HG03558 (cell line): ENCODE measurements at regions not wholly inside any gene's neighbourhood (a gene's known extent, or its start where the extent isn't known, plus 50 kb on each side); places are given as distances from the start of the nearest gene placed in this dataset.

Experiments
- ATAC-seq: cut with Tn5 transposase; IDR thresholded peaks from one replicate; pipeline ENCODE4 v1.9.1; 2021; ENCODE audit warnings: moderate number of reproducible peaks; ENCODE audit not compliant: unreplicated experiment; ENCODE audit errors: extremely low read depth

DNA sequence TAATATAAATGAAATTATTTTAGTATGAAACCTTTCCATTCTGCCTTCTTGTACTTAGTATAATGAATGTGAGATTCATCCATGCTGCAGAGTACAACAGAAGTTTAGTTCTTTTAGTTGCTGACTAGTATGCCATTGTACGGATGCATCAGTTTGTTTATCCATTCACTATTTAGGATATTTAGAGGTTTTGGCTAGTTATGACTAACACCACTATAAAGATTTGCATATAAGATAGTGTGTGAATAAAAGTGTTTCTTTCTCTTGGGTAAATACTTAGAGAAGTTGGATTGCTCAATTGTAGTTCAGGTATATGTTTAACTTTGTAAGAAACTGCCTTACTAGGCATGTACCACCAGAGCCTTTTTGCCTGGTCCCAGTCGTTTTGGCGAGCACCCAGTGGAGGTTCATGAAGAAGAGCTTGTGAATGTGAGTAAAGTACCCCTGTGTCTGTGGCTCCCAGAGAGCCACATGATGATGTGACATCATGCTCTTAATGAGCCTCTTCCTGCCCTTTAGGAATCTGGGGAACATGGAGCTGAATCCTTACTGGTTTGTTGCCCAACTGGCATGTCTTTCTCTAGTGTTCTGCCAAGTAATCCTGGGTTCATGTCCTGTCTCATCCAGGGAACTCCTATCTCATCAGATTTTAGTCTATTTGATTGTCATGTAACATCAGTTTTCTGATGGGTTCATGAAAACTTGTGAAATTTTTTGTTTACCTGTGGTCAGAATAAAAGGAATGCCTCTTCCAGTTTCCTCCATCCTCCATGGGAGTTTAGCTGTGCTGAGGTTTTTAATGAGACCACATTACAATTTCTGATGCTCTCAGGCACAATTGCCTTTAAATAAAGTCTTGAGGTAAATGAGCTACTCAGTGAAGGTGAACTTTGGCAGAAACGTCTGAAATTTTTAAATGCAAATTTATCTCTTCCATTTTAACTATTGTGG lies 234.8 kb downstream of the CASP12 start:
- ATAC-seq: no peak

DNA sequence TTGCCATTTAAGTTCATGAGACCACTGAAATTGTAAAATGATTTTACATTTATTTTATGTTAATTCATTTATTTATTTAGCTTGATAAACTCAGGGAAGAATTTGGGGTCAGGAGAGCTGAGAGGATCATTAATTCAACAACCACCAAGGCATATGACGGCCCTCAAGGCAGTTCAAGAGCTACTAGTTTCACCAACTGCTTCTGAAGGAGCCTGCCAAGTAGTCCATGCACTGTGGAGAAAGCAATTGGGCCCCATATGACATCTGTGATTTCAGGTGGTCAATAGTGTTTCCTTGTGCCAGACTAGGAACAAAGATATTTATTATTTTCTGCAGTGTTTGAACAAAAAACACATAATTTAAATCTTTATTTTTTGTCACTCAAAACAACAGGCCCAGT lies 236.4 kb downstream of the CASP12 start:
- no peak for ATAC-seq

DNA sequence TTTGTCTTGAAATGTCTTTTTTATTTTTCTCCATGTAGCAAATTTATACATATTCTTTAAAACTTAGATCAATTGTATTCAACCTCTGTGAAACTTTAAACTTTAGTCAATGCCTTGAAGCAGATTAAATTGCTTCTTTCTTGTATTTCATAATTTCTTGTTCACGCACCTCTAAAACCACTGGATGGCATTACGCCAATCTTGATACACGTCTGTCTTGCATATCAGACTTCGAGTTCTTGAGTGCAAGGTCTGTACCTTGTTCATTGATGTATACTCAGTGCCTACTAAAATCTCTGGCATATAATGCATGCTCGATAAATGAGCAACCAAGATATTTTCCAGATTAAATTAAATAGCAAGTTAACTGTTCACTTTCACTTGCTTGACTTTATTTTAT lies 236.8 kb downstream of the CASP12 start:
- no peak for ATAC-seq

DNA sequence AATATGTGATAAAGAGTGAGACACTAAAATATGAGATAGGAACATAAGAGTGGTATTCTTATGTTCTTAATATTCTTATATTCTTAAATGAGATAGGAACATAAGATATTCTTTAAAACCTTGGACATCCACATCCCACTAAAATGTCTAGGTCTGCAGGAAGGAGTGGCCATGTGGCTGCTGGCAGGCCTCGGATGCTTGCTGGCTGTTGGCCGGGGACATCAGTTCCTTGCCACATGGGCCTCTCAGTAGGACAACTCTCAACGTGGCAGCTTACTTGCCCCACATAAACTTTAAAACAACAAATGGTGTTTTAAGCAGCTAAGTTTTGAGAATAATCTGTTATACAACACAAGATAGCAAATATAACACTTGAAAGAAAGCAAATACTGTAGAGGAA lies 240.1 kb downstream of the CASP12 start:
- no peak for ATAC-seq

DNA sequence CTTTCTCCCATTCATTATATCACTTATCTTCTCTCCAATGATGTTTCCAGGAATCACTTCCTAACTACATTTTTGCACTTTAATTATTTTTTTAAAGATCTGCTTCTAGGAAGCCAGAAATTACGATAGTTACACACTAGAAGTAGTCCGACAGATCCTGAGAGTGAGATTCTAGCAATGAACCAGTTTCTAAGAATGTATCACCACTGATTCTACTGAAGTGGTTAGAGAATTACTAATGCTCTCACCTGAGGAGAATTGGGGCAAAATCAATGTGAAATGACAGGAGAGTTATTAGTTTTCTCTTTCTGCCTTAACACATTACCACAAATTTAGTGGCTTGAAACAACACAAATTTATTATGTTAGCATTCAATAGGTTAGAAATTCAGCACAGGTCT lies 241.2 kb downstream of the CASP12 start:
- ATAC-seq: no peak

DNA sequence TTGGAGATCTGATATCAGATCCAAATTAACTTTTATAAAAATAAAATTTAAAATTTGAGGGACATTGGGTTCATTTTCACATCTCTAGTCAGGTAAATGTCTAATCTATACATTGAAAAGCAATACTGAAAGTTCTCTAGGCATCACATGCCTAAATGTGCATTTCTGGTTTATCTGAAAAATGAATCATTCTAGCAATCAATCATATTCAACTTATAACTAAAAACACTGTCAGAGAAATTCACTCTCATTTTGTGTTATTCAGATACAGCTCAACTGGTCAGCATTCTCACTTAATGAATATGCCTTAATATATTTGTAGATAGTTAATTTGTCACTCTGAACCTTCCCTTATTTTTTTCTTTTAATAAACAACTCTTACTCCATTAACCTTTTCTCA lies 243.2 kb downstream of the CASP12 start:
- no peak for ATAC-seq

DNA sequence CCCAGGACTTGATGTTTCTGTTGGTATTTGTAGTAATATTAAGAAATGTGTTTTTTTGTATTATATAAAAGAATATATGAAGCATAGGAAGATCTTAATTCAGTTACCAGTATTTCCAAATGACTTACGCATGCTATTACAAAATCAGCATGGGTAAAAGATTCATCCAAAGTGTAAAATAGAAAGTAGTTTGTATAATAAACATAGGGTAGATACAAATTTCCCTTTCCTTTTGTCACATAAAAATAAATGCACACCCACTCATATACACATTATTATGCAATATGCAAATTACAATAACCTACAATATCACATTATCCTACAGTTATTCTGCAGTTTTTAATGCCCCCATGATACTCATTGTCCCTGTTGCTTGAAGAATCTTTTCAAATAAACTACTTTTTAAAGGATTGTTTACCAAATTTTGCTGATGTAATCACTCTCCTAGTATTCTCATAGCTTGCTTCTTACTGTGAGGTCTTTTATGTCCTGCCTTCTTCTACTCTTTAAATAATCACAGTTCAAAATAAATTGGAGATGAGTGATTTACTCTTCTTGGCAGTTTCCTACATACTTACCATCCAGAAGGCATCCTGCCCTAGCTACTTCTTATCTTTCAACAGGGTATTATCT lies 244.0 kb downstream of the CASP12 start:
- ATAC-seq: no peak

DNA sequence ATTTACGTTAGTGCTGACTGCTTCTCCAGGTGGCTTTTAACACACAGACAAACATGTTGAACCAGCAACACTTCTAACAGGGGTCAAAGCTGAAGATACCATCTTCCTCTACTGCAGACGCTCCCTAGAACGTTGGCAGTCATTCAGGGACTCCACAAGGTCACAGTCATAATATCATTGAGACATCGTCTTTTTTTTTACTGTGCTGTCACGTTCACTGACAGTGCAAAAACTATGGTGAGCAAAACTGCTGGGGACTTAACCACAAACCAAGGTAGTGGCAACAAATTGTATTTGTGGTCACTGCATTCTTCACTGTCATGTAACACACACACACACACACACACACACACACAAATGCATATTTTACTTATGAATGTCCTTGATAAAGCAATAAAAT lies 244.9 kb downstream of the CASP12 start:
- ATAC-seq: no peak

DNA sequence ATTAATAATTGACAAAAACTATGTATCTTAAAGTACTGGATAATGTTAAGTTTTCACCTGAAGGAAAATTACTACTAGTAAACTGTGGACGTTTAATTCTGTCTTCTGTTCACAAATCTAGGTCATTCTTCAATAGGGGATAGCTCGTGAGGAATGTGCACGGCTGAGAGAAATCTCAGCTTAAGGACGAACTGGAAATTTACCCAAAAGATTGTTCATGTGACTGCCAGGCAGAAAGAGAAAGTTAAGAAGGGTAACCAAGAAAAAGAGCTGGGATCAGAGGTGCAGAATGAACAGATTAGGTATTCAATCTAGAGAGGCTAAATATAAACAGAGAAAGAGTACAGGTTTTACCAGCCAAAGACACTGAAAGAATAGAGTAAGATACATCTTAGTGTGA lies 245.3 kb downstream of the CASP12 start:
- no peak for ATAC-seq

DNA sequence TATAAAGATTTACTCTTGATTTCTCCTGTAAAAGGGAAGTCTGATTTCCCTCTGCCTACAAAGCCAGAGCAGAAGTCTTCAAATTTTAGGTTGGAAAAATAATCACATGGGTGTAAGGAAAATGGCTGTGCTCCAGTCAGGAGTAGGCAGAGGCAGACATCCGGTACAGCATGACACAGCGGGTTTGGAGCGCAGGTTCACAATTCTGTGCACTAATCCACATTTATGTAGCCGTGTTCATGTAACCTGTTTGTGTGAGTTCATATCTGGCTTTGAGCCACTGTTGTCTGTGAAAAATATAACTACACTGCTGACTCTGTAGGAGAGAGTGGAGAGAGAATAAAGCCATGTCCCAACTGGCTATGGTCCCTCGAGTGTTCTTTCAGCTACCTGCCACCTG lies 248.0 kb downstream of the CASP12 start:
- ATAC-seq: no peak

DNA sequence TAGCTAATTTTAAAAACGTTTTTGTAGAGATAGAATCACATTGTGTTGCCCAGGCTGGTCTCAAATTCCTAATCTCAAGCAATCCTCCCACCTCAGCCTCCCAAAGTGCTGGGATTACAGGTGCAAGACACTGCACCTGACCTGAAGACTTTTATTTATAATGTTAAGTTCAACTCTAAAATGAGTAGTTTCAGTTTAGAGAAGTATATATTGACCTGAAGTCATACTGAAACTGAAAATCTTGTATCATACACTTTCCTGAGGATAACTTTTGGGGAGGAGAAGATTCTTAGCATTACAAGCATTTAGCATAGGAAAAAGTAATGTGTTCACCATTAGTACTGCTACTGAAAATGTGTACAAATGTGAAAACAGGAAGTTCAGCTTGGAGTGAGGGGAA lies 249.3 kb downstream of the CASP12 start:
- no peak for ATAC-seq

DNA sequence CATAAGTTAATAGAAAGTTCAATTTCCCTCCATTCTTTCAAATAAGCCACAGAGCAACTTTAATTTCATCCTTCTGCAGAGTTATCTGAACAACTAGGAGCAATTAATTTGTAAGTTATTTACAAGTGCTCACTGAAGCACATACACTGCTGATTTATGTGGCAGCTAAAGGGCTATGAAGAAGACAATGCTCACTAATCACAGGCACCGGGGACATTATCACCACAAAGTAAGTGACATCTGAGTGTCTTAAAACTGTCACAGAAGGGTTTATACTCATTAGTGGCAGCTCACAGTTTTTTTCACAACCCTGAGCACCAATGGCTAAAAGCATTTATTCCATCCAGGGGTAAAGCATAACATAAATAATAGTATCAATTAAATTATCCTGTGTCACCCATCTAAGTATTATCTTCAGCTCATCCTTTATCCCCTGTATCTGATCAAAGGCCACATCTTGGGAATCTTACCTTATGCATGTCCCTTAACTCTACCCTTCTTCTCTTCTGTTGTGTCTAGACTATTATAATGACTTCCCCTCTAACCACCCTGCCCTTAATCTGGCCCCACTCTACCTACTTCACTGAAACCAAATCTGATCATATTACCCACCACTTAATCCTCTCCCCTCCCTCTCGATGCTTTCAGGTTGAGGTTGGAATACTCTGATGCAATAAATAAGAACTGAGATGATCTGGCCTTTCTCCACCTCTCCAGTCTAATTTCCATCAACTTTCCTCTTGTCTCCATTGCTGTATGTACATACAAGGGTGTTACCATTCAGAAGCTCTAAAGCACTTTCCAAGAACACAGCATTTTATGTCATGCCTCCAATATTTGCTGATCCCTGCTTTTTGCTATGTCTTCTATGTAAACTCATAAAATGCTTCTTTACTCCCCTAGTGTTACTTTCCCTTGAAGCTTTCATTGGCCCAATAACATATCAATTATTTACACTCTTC lies 252.7 kb downstream of the CASP12 start:
- ATAC-seq: no peak

DNA sequence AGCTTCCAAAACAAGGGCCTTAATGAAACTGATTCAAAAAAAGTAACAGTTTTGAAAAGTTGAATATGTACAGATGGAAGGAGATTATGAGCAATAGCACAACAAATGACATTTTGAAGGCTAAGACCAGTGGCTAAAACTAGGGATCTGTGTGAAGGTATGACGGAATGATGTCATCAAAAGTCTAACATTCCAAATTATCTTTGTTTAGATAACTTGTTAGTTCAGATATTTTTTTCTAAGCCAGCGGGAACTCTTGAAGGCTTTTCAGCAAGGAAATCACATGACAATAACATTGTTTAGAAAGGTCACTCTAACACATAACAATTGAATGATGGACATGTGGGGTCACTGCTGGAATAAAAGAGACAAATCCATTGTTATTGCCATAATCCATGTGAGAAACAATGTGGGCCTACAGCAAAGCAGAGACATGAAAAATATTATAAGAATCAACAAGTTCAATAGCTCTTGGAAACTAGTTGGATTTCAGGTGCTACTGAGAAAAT lies 260.5 kb downstream of the CASP12 start:
- ATAC-seq: no peak

DNA sequence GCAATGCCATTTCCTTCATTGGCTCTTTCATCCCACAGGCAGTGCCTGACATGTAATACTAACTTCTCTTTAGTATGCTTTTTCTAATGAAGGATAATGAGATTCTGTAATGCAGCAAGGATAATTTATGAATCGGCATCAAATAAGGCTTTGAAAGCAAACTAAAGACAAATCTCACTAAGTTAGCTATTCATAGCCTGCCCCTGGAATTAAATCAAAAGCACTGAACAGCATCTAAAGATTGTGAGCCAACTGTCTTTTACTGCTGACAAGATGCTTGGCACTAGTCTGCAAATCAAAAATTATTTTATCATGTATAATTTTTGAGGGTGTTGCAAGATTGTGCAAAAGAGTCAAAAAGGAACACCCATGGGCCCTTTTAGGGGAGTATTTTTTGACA lies 265.0 kb downstream of the CASP12 start:
- ATAC-seq: no peak

DNA sequence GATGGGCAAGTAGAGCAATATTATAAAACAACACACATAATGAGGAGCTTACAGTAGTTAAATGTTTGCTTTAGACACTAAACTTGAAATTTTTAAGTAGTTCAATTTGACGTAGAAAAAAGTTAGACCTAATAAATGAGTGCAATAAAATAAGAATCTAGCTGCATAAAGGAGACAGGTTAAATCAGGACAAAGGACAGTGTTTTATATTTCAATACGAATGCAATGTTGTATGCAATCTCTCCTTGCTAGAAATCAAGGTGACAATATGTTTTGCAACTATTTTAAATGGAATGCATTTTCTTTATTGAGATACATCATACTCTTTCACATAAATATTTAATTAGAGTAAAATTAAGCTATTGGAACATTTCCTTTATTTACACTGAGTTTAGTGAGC lies 267.9 kb downstream of the CASP12 start:
- ATAC-seq: no peak

DNA sequence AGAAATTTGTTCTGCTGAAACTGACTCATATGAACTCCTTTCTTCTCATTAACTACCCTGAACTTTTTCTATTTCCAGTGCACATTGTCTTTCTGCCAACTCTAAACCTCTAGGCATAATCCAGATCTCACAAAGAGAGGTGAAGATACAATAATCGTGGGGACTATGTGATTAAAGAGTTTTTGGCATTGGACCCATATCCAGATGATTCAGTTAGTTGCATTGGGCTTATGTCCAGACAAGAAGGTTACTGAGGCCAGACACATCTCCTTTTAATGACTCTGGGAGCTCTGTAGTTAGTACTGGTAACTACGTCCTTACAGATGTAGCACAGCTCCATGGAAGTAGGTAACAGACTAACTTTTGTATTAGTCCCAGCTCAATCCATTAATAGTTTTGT lies 273.0 kb downstream of the CASP12 start:
- ATAC-seq: no peak

DNA sequence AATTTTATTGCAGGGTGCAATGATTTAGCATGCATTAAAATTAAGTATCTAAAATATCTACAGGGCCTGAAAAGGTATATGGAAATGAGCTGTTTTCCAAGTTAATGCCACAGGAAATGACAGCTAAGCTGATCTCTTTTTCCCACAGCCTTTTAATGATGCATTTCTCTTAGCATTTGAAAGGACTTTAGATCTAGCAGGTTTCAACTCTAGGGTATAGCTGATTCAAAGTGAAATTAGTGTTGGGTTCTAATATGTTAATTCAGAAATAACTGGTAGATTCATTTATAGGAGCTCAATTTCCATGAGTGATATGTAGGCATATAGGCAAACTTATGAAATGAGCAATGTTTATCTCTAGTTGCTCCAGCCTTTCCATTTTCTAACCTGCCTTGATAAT lies 274.2 kb downstream of the CASP12 start:
- ATAC-seq: no peak

DNA sequence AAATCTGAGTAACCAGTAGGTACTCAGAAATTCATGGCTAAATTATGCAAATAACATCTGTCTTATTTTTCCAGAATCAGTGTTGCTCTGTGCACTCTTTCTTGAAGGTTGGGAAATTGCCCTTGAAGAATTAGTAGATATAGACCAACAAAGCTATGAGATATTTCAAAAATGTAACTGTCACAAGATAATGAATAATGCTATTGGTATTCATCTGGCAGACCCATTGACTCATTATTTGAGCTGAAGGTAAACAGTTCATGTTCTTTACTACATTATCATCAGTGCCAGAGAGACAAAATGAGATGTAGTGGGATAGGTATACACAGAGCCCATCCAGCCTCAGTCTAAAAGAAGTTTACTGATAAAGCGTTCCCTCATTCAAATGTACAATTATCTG lies 274.7 kb downstream of the CASP12 start:
- ATAC-seq: no peak

DNA sequence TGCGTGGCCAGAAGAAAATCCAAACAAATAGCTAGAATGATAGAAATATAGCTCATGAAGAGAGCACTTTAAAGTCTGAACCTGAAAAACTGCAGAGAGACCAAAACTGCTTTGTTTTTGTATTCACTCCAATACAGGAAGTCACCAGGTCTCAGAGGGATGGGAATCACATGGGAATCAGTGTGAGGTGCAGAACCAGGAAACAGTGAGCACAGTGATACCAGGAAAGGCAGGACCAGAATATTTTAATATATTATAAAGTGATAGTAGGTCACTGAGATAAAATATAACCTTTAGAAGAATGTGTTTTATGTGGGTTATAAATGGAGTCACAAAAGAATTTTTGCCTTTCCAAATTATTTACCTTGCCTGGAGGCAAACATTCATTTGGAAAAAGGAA lies 277.3 kb downstream of the CASP12 start:
- no peak for ATAC-seq

DNA sequence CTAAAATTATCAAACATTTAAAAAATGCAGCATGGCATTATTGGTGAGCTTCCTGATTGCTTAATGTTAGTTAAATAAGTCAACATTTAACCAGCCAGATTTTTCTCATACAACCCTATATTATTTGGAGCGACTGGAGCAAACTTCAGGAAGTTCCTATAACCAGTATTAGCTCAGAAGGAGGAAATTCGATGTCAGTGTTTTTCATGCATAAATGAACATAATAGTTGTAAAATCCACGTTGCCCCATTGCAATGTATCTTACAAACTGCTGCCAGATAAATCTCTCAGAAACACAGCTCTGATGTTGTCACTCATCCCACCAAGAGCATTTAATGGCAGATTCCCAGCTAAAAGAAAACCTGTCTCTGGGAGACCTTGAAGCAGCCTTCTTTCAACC lies 278.5 kb downstream of the CASP12 start:
- no peak for ATAC-seq

DNA sequence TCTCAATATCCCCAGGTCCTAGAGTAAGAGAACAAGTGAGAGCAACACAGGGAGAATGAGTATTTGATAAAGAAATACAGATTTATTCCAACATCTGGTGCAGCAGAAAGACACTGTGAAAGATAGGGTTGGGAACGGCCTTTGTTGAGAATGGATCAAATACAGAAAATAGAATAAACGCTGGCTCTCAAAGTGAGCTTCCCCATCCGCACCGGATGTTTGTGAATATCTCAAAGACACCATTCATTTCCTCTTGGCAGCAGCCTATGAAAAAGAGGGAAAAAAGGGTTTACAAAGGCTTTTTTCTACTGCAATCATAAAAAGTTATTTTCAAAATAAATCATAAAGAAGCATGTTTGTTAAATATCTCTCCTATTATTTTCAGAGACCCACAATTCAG lies 279.3 kb downstream of the CASP12 start:
- no peak for ATAC-seq
